B cell (primary cell): ENCODE measurements at regions not wholly inside any gene's neighbourhood (a gene's known extent, or its start where the extent isn't known, plus 50 kb on each side); places are given as distances from the start of the nearest gene placed in this dataset.

Experiments used
- EZH2 ChIP-seq: IDR thresholded peaks from 2 replicates; pipeline ENCODE4 v1.6.1; 2012; ENCODE audit warnings: borderline replicate concordance, low read depth, mild to moderate bottlenecking, moderate library complexity, low read length; ENCODE audit not compliant: insufficient read depth, poor library complexity, severe bottlenecking
- TF ChIP-seq, protein P1 (sequence below): fragments of 200-600 bp; IDR thresholded peaks from one replicate; pipeline ENCODE4 v1.8.0; 2022; ENCODE audit warnings: antibody characterized with exemption, mild to moderate bottlenecking

DNA sequence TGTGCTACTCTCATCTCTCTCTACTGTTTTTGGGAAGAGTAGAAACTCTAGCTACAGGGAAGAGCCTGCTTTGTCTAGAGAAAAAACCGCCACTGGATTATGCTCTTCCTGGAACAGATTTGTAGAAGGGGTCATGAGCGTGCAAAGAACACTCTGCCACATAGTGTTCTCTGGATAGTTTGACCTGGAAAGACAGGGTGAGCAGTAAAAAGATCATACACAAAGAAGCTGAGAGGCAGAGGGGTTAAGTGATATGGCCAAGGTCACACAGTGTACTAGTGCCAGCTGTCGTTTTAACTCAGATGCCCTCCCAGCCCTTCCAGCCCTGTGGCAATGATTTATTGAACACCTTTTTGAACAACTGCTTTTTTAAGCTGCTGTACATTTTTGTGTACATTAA is 182.2 kb downstream of the NNT start:
- TF ChIP-seq, protein P1, sequence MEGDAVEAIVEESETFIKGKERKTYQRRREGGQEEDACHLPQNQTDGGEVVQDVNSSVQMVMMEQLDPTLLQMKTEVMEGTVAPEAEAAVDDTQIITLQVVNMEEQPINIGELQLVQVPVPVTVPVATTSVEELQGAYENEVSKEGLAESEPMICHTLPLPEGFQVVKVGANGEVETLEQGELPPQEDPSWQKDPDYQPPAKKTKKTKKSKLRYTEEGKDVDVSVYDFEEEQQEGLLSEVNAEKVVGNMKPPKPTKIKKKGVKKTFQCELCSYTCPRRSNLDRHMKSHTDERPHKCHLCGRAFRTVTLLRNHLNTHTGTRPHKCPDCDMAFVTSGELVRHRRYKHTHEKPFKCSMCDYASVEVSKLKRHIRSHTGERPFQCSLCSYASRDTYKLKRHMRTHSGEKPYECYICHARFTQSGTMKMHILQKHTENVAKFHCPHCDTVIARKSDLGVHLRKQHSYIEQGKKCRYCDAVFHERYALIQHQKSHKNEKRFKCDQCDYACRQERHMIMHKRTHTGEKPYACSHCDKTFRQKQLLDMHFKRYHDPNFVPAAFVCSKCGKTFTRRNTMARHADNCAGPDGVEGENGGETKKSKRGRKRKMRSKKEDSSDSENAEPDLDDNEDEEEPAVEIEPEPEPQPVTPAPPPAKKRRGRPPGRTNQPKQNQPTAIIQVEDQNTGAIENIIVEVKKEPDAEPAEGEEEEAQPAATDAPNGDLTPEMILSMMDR: no peak
- TF ChIP-seq EZH2: no peak
